Upper lobe of left lung (tissue), 6 donors: ENCODE measurements at regions not wholly inside any gene's neighbourhood (a gene's known extent, or its start where the extent isn't known, plus 50 kb on each side); places are given as distances from the start of the nearest gene placed in this dataset.

ENCODE experiments used
- ATAC-seq, 2 donors: fragments of 200-7000 bp; cut with Tn5 transposase; one replicate each; pipeline ENCODE4 v1.9.1; 2022; ENCODE audit warnings: mild to moderate bottlenecking in 2 of 2, moderate library complexity in 2 of 2; ENCODE audit not compliant: low FRiP score in 2 of 2
- DNase-seq, 2 donors: peaks; one replicate each; pipeline ENCODE4 v3.0.0-alpha.2; 2019 to 2020
- H3K27ac ChIP-seq, 4 donors: fragments of 200-600 bp; sonication (generic); one replicate each; pipeline ENCODE4 v1.5.1; 2016 to 2019
- H3K27me3 ChIP-seq, 4 donors: fragments of 200-600 bp; sonication (generic); one replicate each; pipeline ENCODE4 v1.5.1; 2017 to 2019
- H3K36me3 ChIP-seq, 4 donors: fragments of 200-600 bp; sonication (generic); one replicate each; pipeline ENCODE4 v1.5.1; 2016 to 2019
- H3K4me1 ChIP-seq, 4 donors: fragments of 200-600 bp; sonication (generic); one replicate each; pipeline ENCODE4 v1.5.1; 2018 to 2019
- H3K4me3 ChIP-seq, 4 donors: fragments of 200-600 bp; sonication (generic); one replicate each; pipeline ENCODE4 v1.5.1; 2017 to 2019; ENCODE audit warnings: mild to moderate bottlenecking in 2 of 4, moderate library complexity in 1 of 4
- H3K9me3 ChIP-seq, 4 donors: fragments of 200-600 bp; sonication (generic); one replicate each; pipeline ENCODE4 v1.5.1; 2018 to 2019
- CTCF ChIP-seq, 6 experiments: fragments of 450-650 bp in 4 of 6; fragments of 200-600 bp in 2 of 6; sonication (generic) in 2 of 6; IDR thresholded peaks; one replicate each; pipeline ENCODE4 v1.5.1; 2016 to 2019; ENCODE audit warnings: antibody characterized with exemption in 6 of 6
- EP300 ChIP-seq, 4 donors: sonication (generic); formaldehyde crosslinking; IDR thresholded peaks; one replicate each; pipeline ENCODE4 v1.5.1; 2017; ENCODE audit warnings: antibody characterized with exemption in 4 of 4, control low read depth in 2 of 4
- POLR2A ChIP-seq, 4 donors: fragments of 450-650 bp; IDR thresholded peaks; one replicate each; pipeline ENCODE4 v1.5.1; 2016 to 2017; ENCODE audit warnings: antibody characterized with exemption in 4 of 4, mild to moderate bottlenecking in 2 of 4
- POLR2AphosphoS5 ChIP-seq, 2 donors: sonication (generic); formaldehyde crosslinking; IDR thresholded peaks; one replicate each; pipeline ENCODE4 v1.5.1; 2017; ENCODE audit warnings: antibody characterized with exemption in 2 of 2
- WGBS, 2 donors: methylation state at CpG; one replicate each; pipeline ENCODE4 v1.1.5; 2017 to 2018; 5-methylcytosine and 5-hydroxymethylcytosine counted together
- donor health status: DM: no; HTN: no; CAD: no; lungs with moderate emphysema.
- donor health status: DM: no; HTN: yes; CAD: no; lungs with severe emphysema.

- no peak for ATAC-seq
Measured at GRCh38 chr17:71966055-71966454, 154.8 kb upstream of the SOX9 start.

GRCh38 chr17:71966459-71967313, 154.1 kb upstream of the SOX9 start:
- ATAC-seq (peak in 1 of 2 donors; percentile 54), DNase-seq (no peak)
- no peaks in the 10 kb centered on the region for H3K27me3 ChIP-seq
- no peak overlapping the region for H3K27ac ChIP-seq
- 77 to 85% methylated on average over 13 of the region's 13 CpGs for WGBS, 2 donors
- no peak for TF ChIP-seq CTCF (IDR thresholded peaks at IDR 0.05)
- TF ChIP-seq POLR2AphosphoS5 (IDR thresholded peaks at IDR 0.05), result no peak
- no peak for TF ChIP-seq POLR2A (IDR thresholded peaks at IDR 0.05)
- no peak for TF ChIP-seq EP300 (IDR thresholded peaks at IDR 0.05)
- H3K4me3 ChIP-seq, result no peak overlapping the region
- no peaks in the 10 kb centered on the region for H3K36me3 ChIP-seq
- H3K9me3 ChIP-seq, result no peaks in the 10 kb centered on the region
- H3K4me1 ChIP-seq, result no peaks in the 10 kb centered on the region

More at GRCh38 chr17:71966055-71966454, 154.8 kb upstream of the SOX9 start:
- Histone ChIP-seq H3K36me3 (no peaks in the 10 kb centered on the region), H3K27ac (no peak overlapping the region), H3K4me1 (no peaks in the 10 kb centered on the region), H3K9me3 (no peaks in the 10 kb centered on the region), H3K4me3 (no peak overlapping the region), H3K27me3 (no peaks in the 10 kb centered on the region)
- no peak for TF ChIP-seq EP300 (IDR thresholded peaks at IDR 0.05)
- TF ChIP-seq CTCF (IDR thresholded peaks at IDR 0.05), result no peak
- TF ChIP-seq POLR2AphosphoS5 (IDR thresholded peaks at IDR 0.05), result no peak
- TF ChIP-seq POLR2A (IDR thresholded peaks at IDR 0.05), result no peak
- DNase-seq, result no peak
- WGBS, 2 donors, result 59 to 72% methylated on average over 6 of the region's 6 CpGs

- H3K4me1 ChIP-seq, result no peaks in the 10 kb centered on the region
- H3K9me3 ChIP-seq, result no peaks in the 10 kb centered on the region
Measured at GRCh38 chr17:71969500-71969899, 151.3 kb upstream of the SOX9 start.

GRCh38 chr17:71970312-71970711, 150.5 kb upstream of the SOX9 start:
- WGBS, 2 donors, result 93 to 94% methylated on average over 1 of the region's 1 CpG

More at GRCh38 chr17:71969500-71969899, 151.3 kb upstream of the SOX9 start:
- Histone ChIP-seq H3K27me3 (no peaks in the 10 kb centered on the region), H3K4me3 (no peak overlapping the region), H3K27ac (no peak overlapping the region), H3K36me3 (no peaks in the 10 kb centered on the region)
- no peak for DNase-seq
- no peak for TF ChIP-seq POLR2AphosphoS5 (IDR thresholded peaks at IDR 0.05)
- TF ChIP-seq EP300 (IDR thresholded peaks at IDR 0.05), result no peak
- TF ChIP-seq POLR2A (IDR thresholded peaks at IDR 0.05), result no peak
- TF ChIP-seq CTCF (IDR thresholded peaks at IDR 0.05), result no peak
- no peak for ATAC-seq

More at GRCh38 chr17:71970312-71970711, 150.5 kb upstream of the SOX9 start:
- Histone ChIP-seq H3K4me3 (no peak overlapping the region), H3K27ac (no peak overlapping the region), H3K4me1 (no peaks in the 10 kb centered on the region), H3K9me3 (no peaks in the 10 kb centered on the region), H3K36me3 (no peaks in the 10 kb centered on the region), H3K27me3 (no peaks in the 10 kb centered on the region)
- no peak for DNase-seq
- no peak for ATAC-seq
- no peak for TF ChIP-seq CTCF (IDR thresholded peaks at IDR 0.05)
- TF ChIP-seq POLR2AphosphoS5 (IDR thresholded peaks at IDR 0.05), result no peak
- no peak for TF ChIP-seq POLR2A (IDR thresholded peaks at IDR 0.05)
- no peak for TF ChIP-seq EP300 (IDR thresholded peaks at IDR 0.05)
